GM18870 (cell line): ENCODE measurements at regions not wholly inside any gene's neighbourhood (a gene's known extent, or its start where the extent isn't known, plus 50 kb on each side); places are given as distances from the start of the nearest gene placed in this dataset.
A peak's percentile ranks its signal among the peaks of the same experiment; 100 is the strongest.
"Not testable (repeated sequence)": the region's sequence is repeated elsewhere in the genome, so short reads cannot be mapped to it uniquely, and the experiment has no call there.

ENCODE experiments used
- ATAC-seq: cut with Tn5 transposase; IDR thresholded peaks from one replicate; pipeline ENCODE4 v1.9.1; 2021; ENCODE audit warnings: moderate library complexity; ENCODE audit not compliant: unreplicated experiment

GRCh38 chr6:19892260-19892659 is 55.1 kb downstream of the ID4 start:
- ATAC-seq = no peak

- ATAC-seq = no peak
Observed at GRCh38 chr6:19895866-19896692, 58.9 kb downstream of the ID4 start.

- ATAC-seq = no peak
Observed at GRCh38 chr6:19896693-19897010, 59.5 kb downstream of the ID4 start.

DNA sequence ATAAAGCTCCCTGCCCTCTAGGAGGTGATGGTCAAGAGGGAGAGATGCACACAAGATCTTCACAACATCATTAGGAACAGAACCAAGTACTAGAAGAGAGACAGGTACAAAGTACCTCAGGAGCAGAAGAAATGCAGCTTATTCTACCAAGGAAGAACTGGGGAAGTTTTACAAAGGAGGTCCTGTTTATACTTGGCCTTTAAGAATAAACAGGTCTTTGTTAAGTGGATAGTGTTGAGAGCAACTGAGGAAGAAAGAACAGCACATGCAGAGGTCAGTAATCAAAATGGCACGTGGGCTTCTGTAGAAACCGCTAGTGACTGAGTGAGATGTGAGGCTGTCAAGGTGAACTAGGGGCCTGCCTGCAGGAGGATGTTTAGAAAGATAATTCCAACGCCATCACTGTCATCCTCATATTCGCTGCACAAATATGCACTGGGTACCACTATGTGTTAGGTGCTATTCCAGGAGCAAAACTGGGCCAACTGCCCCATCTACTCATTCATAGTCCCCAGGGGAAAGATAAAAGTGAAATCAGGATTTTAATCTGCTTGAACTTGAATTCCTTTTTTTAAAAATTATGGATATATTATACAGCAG is 61.1 kb downstream of the ID4 start:
- ATAC-seq = no peak

GRCh38 chr6:19902201-19902600 is 65.0 kb downstream of the ID4 start:
- ATAC-seq = no peak

DNA sequence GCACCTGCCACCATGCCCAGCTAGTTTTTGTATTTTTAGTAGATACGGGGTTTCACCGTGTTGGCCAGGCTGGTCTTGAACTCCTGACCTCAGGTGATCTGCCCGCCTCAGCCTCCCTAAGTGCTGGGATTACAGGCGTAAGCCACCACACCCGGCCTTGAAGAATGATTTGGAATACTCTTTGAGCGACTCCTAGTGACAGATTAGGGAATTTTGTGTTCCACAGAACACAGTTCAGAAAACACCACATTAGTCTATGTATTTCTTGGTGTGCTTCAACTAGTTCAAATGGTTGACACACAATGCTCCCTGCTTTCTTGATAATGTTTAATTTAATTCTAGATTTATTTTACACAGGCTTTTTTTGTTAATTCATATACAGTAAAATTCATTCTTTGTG is 67.2 kb downstream of the ID4 start:
- ATAC-seq = not testable (repeated sequence)

DNA sequence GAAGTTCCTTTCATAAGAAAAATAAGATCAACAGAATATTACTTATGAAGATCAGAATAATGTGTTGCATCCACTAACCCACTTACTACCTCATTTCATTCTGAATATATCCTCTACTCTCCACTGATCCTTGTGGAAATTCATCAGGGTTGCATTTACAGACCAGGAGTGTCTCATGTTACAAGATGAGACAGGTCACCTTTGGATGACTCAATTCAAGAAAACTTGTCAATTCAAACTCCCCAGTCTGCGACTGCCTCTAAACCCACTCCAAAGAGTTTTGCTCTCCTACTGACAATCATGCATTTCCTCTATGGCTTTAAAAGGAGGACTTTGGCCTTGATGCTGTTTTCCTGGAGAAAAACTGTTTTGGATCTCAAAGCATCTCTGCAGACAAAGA is 68.4 kb downstream of the ID4 start:
- ATAC-seq = peak; percentile 68

DNA sequence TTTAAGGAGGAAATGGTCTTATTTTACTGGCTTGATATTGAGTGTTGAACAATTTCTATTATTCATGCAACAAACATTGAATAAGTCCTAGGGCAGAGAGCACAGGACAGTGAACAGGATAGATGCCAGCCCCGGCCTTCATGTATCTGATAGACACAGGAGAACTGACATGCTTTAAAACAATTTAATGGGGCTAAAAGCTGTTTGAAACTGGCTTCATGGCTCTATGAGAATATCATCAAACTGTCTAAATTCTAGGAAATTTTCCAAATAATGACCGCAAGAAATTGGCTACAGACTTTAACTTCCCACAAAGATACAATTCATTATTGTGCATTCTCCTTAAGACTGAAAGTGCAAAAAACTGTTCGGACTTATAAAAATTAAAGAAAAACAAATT is 69.0 kb downstream of the ID4 start:
- no peak for ATAC-seq

GRCh38 chr6:19911223-19911622 is 74.1 kb downstream of the ID4 start:
- ATAC-seq = no peak

DNA sequence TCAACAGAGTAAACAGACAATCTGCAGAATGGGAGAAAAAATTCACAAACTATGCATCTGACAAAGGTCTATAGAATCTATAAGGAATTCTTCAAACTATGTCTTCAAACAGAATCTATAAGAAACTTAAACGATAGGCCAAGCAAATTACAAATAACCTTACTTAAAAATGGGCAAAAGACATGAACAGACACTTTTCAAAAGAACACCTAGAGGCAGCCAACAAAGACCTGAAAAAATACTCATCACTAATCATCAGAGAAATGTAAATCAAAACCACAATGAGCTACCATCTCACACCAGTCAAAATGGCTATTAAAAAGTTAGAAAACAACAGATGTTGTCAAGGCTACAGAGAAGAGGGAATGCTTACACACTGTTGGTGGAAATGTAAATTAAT is 81.3 kb downstream of the ID4 start:
- no peak for ATAC-seq

DNA sequence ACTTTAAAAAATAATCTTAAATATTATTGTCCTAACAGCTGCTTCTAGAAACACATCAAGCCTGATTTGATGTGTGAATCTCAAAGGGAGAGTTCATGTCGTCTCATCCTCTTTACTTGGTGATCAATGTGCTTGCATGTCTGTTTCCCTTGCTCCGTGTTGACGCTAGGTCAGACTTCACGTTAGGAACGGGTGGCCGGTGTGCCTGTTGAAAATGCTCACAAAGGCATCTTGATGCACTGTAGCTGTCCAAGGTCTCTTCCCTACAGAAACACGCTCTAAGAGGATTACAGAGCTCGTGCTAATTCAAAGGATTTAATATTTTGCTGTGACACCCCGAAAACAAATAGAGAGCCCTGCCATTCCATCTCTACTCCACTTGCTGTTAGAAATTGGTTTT is 84.6 kb downstream of the ID4 start:
- no peak for ATAC-seq

DNA sequence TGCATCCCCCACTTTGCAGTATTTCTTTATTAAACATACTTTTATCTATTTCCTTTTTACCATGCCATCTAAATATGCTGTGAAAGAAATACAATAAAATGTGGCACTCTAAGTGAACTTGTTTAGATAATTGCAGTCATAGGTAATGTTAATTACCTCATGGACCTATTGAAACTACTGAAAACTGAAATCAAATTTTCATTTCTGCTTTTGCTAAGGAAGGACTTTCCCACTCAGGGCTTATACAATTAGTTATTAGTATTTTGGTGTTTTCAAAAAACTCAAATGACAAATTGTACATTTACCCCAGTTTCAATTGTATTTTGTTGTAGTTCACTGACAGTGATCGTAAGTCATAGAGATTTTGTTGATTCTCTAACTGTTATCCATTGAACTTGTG is 88.4 kb downstream of the ID4 start:
- peak; percentile 82 for ATAC-seq

DNA sequence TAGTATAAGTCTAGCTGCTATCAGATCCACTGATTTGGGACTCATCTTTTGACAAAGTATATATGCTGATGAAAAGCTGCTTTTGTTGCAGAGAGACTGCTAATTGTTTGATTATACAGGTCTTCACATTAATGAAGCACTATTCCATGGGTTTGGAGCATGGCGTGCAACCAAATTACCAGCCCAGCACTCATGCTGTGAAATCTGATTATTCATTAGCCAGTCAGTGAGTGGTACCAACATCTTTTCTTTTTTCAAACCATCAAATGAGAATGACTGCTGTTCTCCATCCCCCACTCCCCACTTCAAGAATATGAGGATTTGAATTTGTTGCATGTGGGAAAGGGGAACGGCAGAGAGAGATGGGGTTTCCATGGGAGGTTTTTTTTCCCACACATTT is 91.3 kb downstream of the ID4 start:
- no peak for ATAC-seq

DNA sequence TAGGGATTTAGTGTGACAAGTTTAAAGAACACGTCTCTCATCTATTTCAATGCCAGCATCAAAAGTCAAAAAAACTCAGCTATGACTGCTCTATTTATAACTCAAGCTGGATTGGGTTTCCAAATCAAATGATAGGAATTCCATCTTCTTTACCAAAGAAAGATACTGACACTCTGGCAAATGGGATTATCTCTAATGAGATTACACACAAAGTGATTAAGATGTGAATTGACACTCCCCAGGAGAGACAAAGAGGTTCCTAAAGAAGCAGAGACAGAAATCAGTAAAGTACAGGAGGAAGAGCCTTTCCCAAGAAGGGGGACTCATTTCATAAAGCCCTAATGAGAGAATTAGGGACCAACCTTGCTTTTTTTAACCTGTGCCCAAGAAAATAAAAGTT is 92.1 kb downstream of the ID4 start:
- no peak for ATAC-seq

DNA sequence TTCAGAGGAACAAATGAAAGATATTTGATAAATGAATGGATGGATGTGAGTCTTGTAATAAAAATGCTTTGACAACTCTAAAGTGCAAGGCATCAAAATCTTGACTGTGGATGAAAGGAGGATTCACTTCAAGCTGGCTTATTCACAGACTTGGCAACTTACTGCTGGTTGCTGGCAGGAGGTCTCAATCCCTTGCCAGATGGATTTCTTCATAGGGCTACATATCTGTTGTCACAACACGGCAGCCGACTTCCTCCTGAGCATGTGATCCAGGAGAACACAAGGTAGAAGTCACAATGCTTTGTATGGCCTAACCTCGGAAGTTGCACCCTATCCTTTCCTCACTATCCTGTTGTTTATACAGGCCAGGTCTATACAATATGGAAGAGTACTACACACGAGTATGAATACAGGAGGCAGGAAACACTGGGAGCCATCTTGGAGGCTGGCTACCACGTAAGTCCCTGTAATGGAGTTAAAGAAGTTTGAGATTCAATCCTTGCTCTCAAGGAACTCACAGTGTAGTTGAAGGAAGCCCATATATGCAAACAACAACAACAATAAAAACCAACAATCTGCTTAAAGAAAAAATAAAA is 97.9 kb downstream of the ID4 start:
- ATAC-seq = no peak

GRCh38 chr6:19939321-19939720 is 102.2 kb downstream of the ID4 start:
- not testable (repeated sequence) for ATAC-seq

- not testable (repeated sequence) for ATAC-seq
Observed at GRCh38 chr6:19939926-19940325, 102.8 kb downstream of the ID4 start.

- no peak for ATAC-seq
Observed at GRCh38 chr6:19943042-19943441, 105.9 kb downstream of the ID4 start.

GRCh38 chr6:19945843-19946358 is 108.7 kb downstream of the ID4 start:
- ATAC-seq = no peak

DNA sequence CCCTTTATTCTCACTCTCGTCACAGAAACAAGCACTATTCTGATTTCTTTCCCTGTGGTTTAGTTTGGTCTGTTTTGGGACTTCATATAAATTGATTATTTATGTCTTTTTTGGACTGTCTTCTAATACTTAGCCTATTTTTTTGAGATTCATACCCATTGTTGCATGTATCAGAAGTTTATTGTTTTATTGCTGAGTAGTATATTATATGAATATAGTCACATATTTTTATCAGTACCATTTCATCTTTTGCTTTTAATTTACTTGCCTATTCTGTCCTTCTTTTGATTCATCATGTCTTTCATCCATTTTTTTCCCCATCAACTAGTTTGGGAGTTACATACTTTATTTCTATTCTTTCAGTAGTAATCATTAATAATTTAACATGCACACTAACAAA is 112.0 kb downstream of the ID4 start:
- ATAC-seq = no peak

DNA sequence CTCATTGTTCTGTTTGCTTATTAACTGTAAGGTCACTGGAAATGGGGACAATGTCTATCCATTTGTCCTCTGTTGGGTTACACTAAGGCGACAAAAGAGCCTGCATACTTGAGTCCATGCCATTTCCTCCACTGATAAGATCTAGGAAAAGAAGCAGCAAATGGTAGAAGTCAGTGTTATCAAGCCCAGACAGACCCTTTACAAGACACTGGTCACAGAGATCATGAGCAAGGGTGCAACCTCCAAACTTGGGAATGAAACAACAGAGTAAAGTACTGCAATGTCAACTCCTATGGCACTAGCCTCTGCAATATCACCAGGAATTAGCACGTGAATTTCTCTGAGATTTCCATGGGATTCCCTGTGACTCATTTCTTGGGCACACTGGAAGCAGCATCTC is 126.9 kb downstream of the ID4 start:
- ATAC-seq = no peak

DNA sequence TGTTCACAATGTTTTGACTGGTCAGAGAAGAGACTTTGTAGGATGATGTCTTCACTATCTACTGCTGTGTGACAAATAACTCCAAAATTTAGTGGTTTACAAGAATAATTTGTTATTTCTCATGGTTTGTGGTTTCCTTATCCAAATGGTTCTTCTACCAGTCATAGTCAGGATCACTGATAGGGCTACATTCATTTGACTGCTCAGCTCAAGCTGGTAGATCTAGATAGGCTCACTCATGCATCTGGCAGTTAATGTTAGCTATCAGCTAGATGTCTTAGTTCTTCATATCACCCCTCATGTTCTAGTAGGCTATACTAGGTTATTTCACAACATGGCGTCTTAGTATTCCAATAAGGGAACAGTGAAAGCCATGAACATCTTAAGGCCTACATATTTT is 131.0 kb downstream of the ID4 start:
- ATAC-seq = no peak
